ENCODE measurements at regions not wholly inside any gene's neighbourhood (a gene's known extent, or its start where the extent isn't known, plus 50 kb on each side); places are given as distances from the start of the nearest gene placed in this dataset.

DNA sequence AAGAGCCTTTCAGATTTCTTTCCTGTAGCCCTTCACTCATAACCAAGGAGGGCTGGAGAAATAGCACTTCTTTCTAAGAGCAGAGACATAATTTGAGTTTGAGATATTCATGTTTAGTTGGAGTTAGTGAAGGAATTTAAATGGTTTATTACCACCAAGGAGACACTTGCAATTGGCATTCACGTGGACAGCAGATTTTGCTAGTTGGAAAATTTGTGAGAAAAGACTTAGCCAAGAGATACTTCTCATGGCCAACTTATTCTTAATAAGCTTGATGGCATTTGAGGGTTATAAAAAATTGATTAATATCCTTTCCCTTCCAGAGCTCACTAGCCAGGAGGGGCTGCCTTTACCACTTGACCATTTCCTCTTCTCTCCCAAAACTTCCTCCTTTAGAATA is 518.7 kb downstream of the TNS1 start:
- TF ChIP-seq STAT1 (conservative IDR thresholded peaks at IDR 0.05) (no peak), CREB1 (IDR thresholded peaks at IDR 0.05; ENCODE audit: low read depth) (no peak), ZNF274 (IDR thresholded peaks at IDR 0.05; ENCODE audit: insufficient read depth, insufficient read length) (no peak), NFYA (IDR thresholded peaks at IDR 0.05; ENCODE audit: borderline replicate concordance, low read depth, low read length) (no peak)
- TF ChIP-seq, protein P1, sequence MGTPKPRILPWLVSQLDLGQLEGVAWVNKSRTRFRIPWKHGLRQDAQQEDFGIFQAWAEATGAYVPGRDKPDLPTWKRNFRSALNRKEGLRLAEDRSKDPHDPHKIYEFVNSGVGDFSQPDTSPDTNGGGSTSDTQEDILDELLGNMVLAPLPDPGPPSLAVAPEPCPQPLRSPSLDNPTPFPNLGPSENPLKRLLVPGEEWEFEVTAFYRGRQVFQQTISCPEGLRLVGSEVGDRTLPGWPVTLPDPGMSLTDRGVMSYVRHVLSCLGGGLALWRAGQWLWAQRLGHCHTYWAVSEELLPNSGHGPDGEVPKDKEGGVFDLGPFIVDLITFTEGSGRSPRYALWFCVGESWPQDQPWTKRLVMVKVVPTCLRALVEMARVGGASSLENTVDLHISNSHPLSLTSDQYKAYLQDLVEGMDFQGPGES (IDR thresholded peaks at IDR 0.05): no peak
- TF ChIP-seq, protein P2, sequence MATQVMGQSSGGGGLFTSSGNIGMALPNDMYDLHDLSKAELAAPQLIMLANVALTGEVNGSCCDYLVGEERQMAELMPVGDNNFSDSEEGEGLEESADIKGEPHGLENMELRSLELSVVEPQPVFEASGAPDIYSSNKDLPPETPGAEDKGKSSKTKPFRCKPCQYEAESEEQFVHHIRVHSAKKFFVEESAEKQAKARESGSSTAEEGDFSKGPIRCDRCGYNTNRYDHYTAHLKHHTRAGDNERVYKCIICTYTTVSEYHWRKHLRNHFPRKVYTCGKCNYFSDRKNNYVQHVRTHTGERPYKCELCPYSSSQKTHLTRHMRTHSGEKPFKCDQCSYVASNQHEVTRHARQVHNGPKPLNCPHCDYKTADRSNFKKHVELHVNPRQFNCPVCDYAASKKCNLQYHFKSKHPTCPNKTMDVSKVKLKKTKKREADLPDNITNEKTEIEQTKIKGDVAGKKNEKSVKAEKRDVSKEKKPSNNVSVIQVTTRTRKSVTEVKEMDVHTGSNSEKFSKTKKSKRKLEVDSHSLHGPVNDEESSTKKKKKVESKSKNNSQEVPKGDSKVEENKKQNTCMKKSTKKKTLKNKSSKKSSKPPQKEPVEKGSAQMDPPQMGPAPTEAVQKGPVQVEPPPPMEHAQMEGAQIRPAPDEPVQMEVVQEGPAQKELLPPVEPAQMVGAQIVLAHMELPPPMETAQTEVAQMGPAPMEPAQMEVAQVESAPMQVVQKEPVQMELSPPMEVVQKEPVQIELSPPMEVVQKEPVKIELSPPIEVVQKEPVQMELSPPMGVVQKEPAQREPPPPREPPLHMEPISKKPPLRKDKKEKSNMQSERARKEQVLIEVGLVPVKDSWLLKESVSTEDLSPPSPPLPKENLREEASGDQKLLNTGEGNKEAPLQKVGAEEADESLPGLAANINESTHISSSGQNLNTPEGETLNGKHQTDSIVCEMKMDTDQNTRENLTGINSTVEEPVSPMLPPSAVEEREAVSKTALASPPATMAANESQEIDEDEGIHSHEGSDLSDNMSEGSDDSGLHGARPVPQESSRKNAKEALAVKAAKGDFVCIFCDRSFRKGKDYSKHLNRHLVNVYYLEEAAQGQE (IDR thresholded peaks at IDR 0.05; ENCODE audit: low read depth, low read length): no peak
- TF ChIP-seq, protein P3, sequence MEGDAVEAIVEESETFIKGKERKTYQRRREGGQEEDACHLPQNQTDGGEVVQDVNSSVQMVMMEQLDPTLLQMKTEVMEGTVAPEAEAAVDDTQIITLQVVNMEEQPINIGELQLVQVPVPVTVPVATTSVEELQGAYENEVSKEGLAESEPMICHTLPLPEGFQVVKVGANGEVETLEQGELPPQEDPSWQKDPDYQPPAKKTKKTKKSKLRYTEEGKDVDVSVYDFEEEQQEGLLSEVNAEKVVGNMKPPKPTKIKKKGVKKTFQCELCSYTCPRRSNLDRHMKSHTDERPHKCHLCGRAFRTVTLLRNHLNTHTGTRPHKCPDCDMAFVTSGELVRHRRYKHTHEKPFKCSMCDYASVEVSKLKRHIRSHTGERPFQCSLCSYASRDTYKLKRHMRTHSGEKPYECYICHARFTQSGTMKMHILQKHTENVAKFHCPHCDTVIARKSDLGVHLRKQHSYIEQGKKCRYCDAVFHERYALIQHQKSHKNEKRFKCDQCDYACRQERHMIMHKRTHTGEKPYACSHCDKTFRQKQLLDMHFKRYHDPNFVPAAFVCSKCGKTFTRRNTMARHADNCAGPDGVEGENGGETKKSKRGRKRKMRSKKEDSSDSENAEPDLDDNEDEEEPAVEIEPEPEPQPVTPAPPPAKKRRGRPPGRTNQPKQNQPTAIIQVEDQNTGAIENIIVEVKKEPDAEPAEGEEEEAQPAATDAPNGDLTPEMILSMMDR (IDR thresholded peaks at IDR 0.05 in 2 of 3, conservative IDR thresholded peaks at IDR 0.05 in 1 of 3; ENCODE audit: control insufficient read depth in 2 of 3, extremely low read depth in 1 of 3, insufficient read depth in 1 of 3, low read depth in 3 of 3, low read length in 3 of 3): no peak

All from GM12878 (cell line).